Esophagus squamous epithelium (tissue), 5 donors: ENCODE measurements at regions not wholly inside any gene's neighbourhood (a gene's known extent, or its start where the extent isn't known, plus 50 kb on each side); places are given as distances from the start of the nearest gene placed in this dataset.

Experiments used
- DNase-seq: peaks from one replicate; lab custom pipeline; 2025; lab: John Stamatoyannopoulos, UW
- H3K27ac ChIP-seq, 4 donors: fragments of 200-600 bp; sonication (generic); one replicate each; pipeline ENCODE4 v1.5.1; 2016 to 2019; ENCODE audit warnings: mild to moderate bottlenecking in 1 of 4
- H3K27me3 ChIP-seq, 4 donors: fragments of 200-600 bp; sonication (generic); 1 replicate in 3 of 4; 2 replicates in 1 of 4; pipeline versions ENCODE4 v1.5.1 to v1.6.0; 2017 to 2021; ENCODE audit warnings: antibody characterized with exemption in 1 of 4
- H3K36me3 ChIP-seq, 3 donors: fragments of 200-600 bp; sonication (generic); one replicate each; pipeline ENCODE4 v1.5.1; 2016 to 2019
- H3K4me1 ChIP-seq, 3 donors: fragments of 200-600 bp; sonication (generic); one replicate each; pipeline ENCODE4 v1.5.1; 2017 to 2019
- H3K4me3 ChIP-seq, 4 donors: fragments of 200-600 bp; sonication (generic); 1 replicate in 3 of 4; 2 replicates in 1 of 4; pipeline ENCODE4 v1.5.1; 2016 to 2019; ENCODE audit warnings: mild to moderate bottlenecking in 2 of 4, moderate library complexity in 1 of 4
- H3K9me3 ChIP-seq, 3 donors: fragments of 200-600 bp; sonication (generic); one replicate each; pipeline ENCODE4 v1.5.1; 2016 to 2019
- POLR2A ChIP-seq, 4 donors: fragments of 450-650 bp; IDR thresholded peaks; one replicate each; pipeline ENCODE4 v1.6.1; 2017; ENCODE audit warnings: antibody characterized with exemption in 4 of 4, mild to moderate bottlenecking in 4 of 4, moderate library complexity in 3 of 4
- WGBS, 2 donors: methylation state at CpG; one replicate each; pipeline ENCODE4 v1.1.5; 2018; 5-methylcytosine and 5-hydroxymethylcytosine counted together
- intact Hi-C: fragments of 100-400 bp; cut with DNase I; formaldehyde crosslinking; loops from one replicate; pipeline ENCODE4 v1.15.0; 2022
- TF ChIP-seq, protein P1 (sequence below), 6 experiments: fragments of 450-650 bp in 4 of 6; fragments of 200-600 bp in 2 of 6; sonication (generic) in 2 of 6; IDR thresholded peaks; one replicate each; pipeline ENCODE4 v1.5.1; 2016 to 2019; ENCODE audit warnings: antibody characterized with exemption in 6 of 6, mild to moderate bottlenecking in 4 of 6, moderate library complexity in 4 of 6
- donor health status: DM: yes; HTN: yes; CAD: no.

DNA sequence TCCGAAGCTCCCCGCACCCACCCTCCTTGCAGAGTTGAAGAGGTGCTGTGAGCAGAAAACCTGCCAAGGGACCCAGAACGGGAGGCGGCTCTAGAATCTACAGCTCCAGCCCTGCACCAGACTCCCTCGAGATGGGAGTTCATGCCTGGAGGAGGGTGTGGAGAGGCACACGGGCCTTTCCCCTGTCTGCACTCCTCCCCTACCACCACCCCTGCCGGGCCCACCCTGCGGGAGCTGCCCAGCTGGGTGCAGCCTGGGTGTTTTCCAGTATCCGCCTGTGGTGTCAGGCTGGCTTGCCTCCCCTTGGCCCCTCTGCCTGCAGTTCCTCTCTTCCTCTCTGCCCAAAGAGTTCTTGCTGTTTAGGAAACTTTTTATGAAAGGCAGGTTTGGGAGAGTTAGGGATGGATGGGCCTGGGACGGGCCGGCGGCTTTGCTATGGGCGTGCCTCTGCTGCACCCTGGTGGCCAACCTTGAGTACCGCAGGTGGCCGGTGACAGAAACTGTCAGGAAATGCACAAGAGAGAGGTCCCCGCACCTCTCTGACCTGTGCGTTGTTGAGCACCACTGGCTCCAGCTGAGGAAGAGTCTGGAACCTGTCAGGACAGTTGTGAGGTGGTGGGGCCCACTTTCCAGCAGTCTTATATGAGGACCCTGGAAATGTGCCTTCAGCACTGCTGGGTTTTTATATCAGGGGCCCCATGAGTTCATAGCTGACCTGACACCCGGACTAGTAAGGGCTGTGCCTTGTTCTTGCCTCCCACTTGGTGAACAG is 354.1 kb downstream of the SEC14L1 start:
- H3K27me3 ChIP-seq = no peaks in the 10 kb centered on the region
- H3K4me1 ChIP-seq = peaks cover 10 to 47% (median 12%) of the 10 kb centered on the region in 3 donors
- DNase-seq = no peak
- WGBS, 2 donors = 22 to 25% methylated on average over 8 to 12 of the region's 18 CpGs
- TF ChIP-seq POLR2A (IDR thresholded peaks at IDR 0.05) = no peak
- TF ChIP-seq, protein P1, sequence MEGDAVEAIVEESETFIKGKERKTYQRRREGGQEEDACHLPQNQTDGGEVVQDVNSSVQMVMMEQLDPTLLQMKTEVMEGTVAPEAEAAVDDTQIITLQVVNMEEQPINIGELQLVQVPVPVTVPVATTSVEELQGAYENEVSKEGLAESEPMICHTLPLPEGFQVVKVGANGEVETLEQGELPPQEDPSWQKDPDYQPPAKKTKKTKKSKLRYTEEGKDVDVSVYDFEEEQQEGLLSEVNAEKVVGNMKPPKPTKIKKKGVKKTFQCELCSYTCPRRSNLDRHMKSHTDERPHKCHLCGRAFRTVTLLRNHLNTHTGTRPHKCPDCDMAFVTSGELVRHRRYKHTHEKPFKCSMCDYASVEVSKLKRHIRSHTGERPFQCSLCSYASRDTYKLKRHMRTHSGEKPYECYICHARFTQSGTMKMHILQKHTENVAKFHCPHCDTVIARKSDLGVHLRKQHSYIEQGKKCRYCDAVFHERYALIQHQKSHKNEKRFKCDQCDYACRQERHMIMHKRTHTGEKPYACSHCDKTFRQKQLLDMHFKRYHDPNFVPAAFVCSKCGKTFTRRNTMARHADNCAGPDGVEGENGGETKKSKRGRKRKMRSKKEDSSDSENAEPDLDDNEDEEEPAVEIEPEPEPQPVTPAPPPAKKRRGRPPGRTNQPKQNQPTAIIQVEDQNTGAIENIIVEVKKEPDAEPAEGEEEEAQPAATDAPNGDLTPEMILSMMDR (IDR thresholded peaks at IDR 0.05) = peak; percentile 97 to 100 (median 99)
- H3K36me3 ChIP-seq = peaks cover 44 to 99% (median 53%) of the 10 kb centered on the region in 3 donors
- no peak overlapping the region for H3K4me3 ChIP-seq
- no peaks in the 10 kb centered on the region for H3K9me3 ChIP-seq
- intact Hi-C loops = loop anchor here (2.0 to 5.0 kb wide), 2 partner anchors 63 to 164 kb away; no protein-coding TSS in a partner anchor
- peak overlapping the region in 3 of 4 donors; percentile 22 to 56 (median 54) for H3K27ac ChIP-seq

DNA sequence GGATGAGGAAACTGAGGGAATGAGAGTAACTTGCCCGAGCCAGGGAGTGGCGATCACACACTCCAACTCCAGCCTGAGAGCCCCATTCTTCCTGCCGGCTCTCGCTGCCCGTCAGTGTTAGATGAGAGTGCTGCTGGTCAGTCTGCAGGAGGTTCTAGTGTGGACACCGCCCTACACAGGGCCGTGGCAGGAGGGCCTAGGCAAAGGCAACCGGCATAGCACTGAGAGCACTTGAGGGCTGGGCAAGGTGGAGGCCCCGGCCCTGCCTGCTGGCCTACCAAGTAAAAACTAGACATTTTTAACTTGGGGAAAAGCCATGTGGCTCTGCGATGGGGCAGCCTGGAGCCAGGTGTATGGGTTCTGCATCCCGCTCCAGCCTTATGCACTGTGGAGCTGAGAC is 354.8 kb downstream of the SEC14L1 start:
- Histone ChIP-seq H3K27ac (no peak overlapping the region), H3K36me3 (peaks cover 42 to 99% (median 48%) of the 10 kb centered on the region in 3 donors), H3K9me3 (no peaks in the 10 kb centered on the region), H3K27me3 (no peaks in the 10 kb centered on the region), H3K4me1 (peaks cover 6 to 40% (median 10%) of the 10 kb centered on the region in 3 donors), H3K4me3 (no peak overlapping the region)
- intact Hi-C loops = loop anchor here (2.0 kb wide), 1 partner anchor 165 kb away; no protein-coding TSS in a partner anchor
- whole genome bisulfite sequencing, 2 donors = 94 to 95% methylated on average over 2 to 11 of the region's 11 CpGs
- TF ChIP-seq, protein P1 (IDR thresholded peaks at IDR 0.05) = no peak
- no peak for TF ChIP-seq POLR2A (IDR thresholded peaks at IDR 0.05)
- no peak for DNase-seq

DNA sequence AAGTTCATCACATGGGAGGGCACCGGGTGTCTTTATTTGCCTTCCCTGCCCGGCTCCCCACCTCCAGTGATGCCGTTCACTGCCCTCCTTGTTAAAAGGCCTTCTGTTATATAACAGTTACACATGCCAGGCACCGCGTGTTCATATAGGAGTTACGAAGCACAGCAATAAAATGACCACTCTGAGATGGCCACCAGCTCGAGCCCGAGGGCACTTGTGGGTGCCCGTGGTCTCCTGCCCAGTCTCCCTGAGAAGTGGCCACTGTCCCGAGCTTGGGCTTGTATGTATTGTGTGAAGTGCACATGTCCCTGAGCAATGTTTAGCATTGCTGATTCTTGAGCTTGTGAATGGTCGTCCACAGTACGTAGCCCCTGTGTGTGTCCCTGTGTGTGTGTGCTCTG is 355.6 kb downstream of the SEC14L1 start:
- no peaks in the 10 kb centered on the region for H3K9me3 ChIP-seq
- intact Hi-C loops = no loop called here
- 90 to 94% methylated on average over 11 to 12 of the region's 12 CpGs for WGBS, 2 donors
- H3K4me1 ChIP-seq = peaks cover 5 to 31% (median 7%) of the 10 kb centered on the region in 3 donors
- H3K27ac ChIP-seq = no peak overlapping the region
- H3K27me3 ChIP-seq = no peaks in the 10 kb centered on the region
- H3K36me3 ChIP-seq = peaks cover 34 to 99% (median 45%) of the 10 kb centered on the region in 3 donors
- DNase-seq = no peak
- H3K4me3 ChIP-seq = no peak overlapping the region
- TF ChIP-seq POLR2A (IDR thresholded peaks at IDR 0.05) = no peak
- TF ChIP-seq, protein P1 (IDR thresholded peaks at IDR 0.05) = no peak

DNA sequence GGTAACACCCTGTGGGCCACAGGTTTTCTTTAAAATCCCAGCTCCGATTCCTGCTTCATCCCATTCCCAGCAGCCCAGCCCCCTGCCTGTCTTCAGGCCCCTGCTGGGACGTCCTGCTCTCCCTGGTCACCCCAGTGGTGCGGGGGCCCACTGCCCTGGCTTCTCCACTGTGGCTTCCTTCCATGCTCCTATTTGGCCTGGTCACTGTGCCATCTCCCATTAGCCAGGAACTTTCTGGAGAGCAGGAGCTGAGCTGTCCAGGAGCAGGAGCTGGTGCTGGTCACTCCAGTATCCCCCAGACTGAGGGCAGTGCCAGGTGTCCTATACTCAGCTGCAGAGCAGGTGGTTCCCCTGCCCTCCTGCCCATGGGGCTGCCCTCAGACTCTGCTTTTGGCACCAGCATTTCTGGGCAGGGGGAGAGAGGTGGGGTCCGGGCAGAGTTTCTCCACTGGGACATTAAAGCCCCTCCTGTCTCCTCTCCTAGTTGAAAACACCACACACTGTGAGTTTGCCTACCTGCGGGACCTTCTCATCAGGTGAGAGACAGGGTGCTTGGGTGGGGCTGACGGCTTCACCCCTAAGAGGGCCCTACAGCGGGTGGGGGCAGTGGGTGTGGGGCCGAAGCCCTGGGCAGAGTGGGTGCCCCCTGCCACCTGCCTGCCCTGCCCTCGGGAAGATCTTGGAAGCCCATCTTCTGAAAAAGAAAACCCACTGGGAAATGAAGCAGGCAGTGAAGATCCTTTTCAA is 356.2 kb downstream of the SEC14L1 start:
- no peaks in the 10 kb centered on the region for H3K9me3 ChIP-seq
- H3K27me3 ChIP-seq = no peaks in the 10 kb centered on the region
- TF ChIP-seq, protein P1 (IDR thresholded peaks at IDR 0.05) = no peak
- TF ChIP-seq POLR2A (IDR thresholded peaks at IDR 0.05) = no peak
- no peak overlapping the region for H3K27ac ChIP-seq
- 89 to 97% methylated on average over 3 of the region's 9 CpGs for whole genome bisulfite sequencing, 2 donors
- DNase-seq = no peak
- H3K4me1 ChIP-seq = peaks cover 5 to 25% (median 7%) of the 10 kb centered on the region in 3 donors
- H3K4me3 ChIP-seq = no peak overlapping the region
- H3K36me3 ChIP-seq = peaks cover 31 to 96% (median 41%) of the 10 kb centered on the region in 3 donors
- intact Hi-C loops = no loop called here

DNA sequence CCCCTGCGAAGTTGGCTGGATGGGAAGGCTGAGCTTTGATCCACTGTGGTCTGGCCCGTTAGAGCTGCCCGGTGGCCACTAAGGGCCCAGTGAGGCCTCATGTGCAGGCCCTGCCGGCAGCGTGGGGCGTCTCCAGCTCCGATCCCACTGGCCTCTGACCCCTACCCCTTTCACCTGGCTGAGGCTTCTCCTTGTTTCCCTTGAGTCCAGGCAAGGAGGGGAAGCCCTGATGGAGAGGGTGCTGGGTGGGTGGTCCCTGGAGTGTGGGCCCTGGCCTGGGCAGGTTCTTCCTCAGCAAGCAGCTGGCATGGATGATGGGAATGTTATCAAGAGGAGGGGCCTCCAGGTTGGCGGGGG is 356.8 kb downstream of the SEC14L1 start:
- H3K4me1 ChIP-seq = peaks cover 5 to 20% (median 7%) of the 10 kb centered on the region in 3 donors
- H3K27ac ChIP-seq = no peak overlapping the region
- intact Hi-C loops = no loop called here
- no peak for DNase-seq
- H3K36me3 ChIP-seq = peaks cover 26 to 91% (median 35%) of the 10 kb centered on the region in 3 donors
- no peaks in the 10 kb centered on the region for H3K27me3 ChIP-seq
- WGBS, 2 donors = 100% methylated on average over 1 of the region's 8 CpGs; no CpG with 5 or more reads in 1 of the 2 donors
- no peak overlapping the region for H3K4me3 ChIP-seq
- H3K9me3 ChIP-seq = no peaks in the 10 kb centered on the region
- TF ChIP-seq, protein P1 (IDR thresholded peaks at IDR 0.05) = no peak
- TF ChIP-seq POLR2A (IDR thresholded peaks at IDR 0.05) = no peak
